ENCODE measurements at regions not wholly inside any gene's neighbourhood (a gene's known extent, or its start where the extent isn't known, plus 50 kb on each side); places are given as distances from the start of the nearest gene placed in this dataset.

- TF ChIP-seq GATA2 (IDR thresholded peaks at IDR 0.05; ENCODE audit: insufficient read depth, insufficient read length, low read depth, low read length) (no peak), MYC (IDR thresholded peaks at IDR 0.05; ENCODE audit: low read depth, low read length) (no peak), CTCF (IDR thresholded peaks at IDR 0.05; ENCODE audit: extremely low read depth in 1 of 2, insufficient read depth in 1 of 2, low read depth in 1 of 2, low read length in 2 of 2) (no peak), MAX (IDR thresholded peaks at IDR 0.05; ENCODE audit: insufficient read depth, insufficient read length) (no peak)
- peaks cover 4% of the 10 kb centered on the region for H3K9me3 ChIP-seq (replicated peaks; ENCODE audit: control insufficient read depth, insufficient read depth, low read length)
- no peak for DNase-seq (ENCODE audit: low read depth, low spot score)
- H3K27ac ChIP-seq (ENCODE audit: insufficient read depth, low read depth, low read length): no peak overlapping the region
- no peak overlapping the region for H3K9ac ChIP-seq (replicated peaks; ENCODE audit: extremely low read depth, insufficient read depth, low read length)
- intact Hi-C loops (cut with micrococcal nuclease) (no loop called here), dilution Hi-C loops (cut with MboI; ENCODE audit: extremely low pct_ligation_motif_present, low sequenced_read_pairs) (no loop called here)
- no peaks in the 10 kb centered on the region for H3K4me1 ChIP-seq (ENCODE audit: control insufficient read depth, extremely low read depth, insufficient read depth, low read length)
- no peak overlapping the region for H3K4me2 ChIP-seq (ENCODE audit: insufficient read depth, low read length)
- H3K79me2 ChIP-seq (ENCODE audit: control insufficient read depth, insufficient read depth, low read length): no peaks in the 10 kb centered on the region
- POLR2A ChIA-PET: no interaction called here
- FAIRE-seq: no peak
- H3K9me1 ChIP-seq (replicated peaks; ENCODE audit: control insufficient read depth, extremely low read depth, insufficient read depth, low read length): no peaks in the 10 kb centered on the region
- CTCF ChIA-PET: no interaction called here
- H2AFZ ChIP-seq (ENCODE audit: low read depth, low read length): no peak overlapping the region
- H4K20me1 ChIP-seq (replicated peaks; ENCODE audit: control insufficient read depth, extremely low read depth, insufficient read depth, low read length): no peaks in the 10 kb centered on the region
- no peak overlapping the region for H3K4me3 ChIP-seq (replicated peaks in 1 of 3; ENCODE audit: insufficient read depth in 1 of 3, low read depth in 1 of 3, low read length in 3 of 3)
- BruUV-seq (replicated peaks): no TSS peak
- H3K27me3 ChIP-seq (ENCODE audit: control insufficient read depth in 2 of 2, insufficient read depth in 2 of 2, low read length in 2 of 2): no peaks in the 10 kb centered on the region
- H3K36me3 ChIP-seq (ENCODE audit: control insufficient read depth in 2 of 2, extremely low read depth in 1 of 2, insufficient read depth in 2 of 2, low read length in 2 of 2): no peaks in the 10 kb centered on the region
Observed at GRCh38 chr22:34897126-34897525, 168.8 kb upstream of the ISX start.

- intact Hi-C loops (cut with micrococcal nuclease): no loop called here
- DNase-seq (ENCODE audit: low read depth, low spot score) (no peak), FAIRE-seq (no peak)
- no peaks in the 10 kb centered on the region for H3K27me3 ChIP-seq (ENCODE audit: control insufficient read depth in 2 of 2, insufficient read depth in 2 of 2, low read length in 2 of 2)
- no peaks in the 10 kb centered on the region for H3K79me2 ChIP-seq (ENCODE audit: control insufficient read depth, insufficient read depth, low read length)
- no peaks in the 10 kb centered on the region for H4K20me1 ChIP-seq (replicated peaks; ENCODE audit: control insufficient read depth, extremely low read depth, insufficient read depth, low read length)
- no peaks in the 10 kb centered on the region for H3K9me1 ChIP-seq (replicated peaks; ENCODE audit: control insufficient read depth, extremely low read depth, insufficient read depth, low read length)
- TF ChIP-seq GATA2 (IDR thresholded peaks at IDR 0.05; ENCODE audit: insufficient read depth, insufficient read length, low read depth, low read length): no peak
- no peak for TF ChIP-seq MAX (IDR thresholded peaks at IDR 0.05; ENCODE audit: insufficient read depth, insufficient read length)
- no peak for TF ChIP-seq POLR2A (IDR thresholded peaks at IDR 0.05; ENCODE audit: low read depth, low read length)
- no peak for TF ChIP-seq FOS (IDR thresholded peaks at IDR 0.05; ENCODE audit: borderline replicate concordance, insufficient read depth, low read length)
- no peak for TF ChIP-seq JUN (IDR thresholded peaks at IDR 0.05; ENCODE audit: borderline replicate concordance, insufficient read depth, insufficient read length, low read depth)
- TF ChIP-seq MYC (IDR thresholded peaks at IDR 0.05; ENCODE audit: low read depth, low read length): no peak
- no peak for TF ChIP-seq POLR2AphosphoS5 (IDR thresholded peaks at IDR 0.05; ENCODE audit: insufficient read depth, low read depth, low read length)
- no peak for TF ChIP-seq CTCF (IDR thresholded peaks at IDR 0.05; ENCODE audit: extremely low read depth in 1 of 2, insufficient read depth in 1 of 2, low read depth in 1 of 2, low read length in 2 of 2)
- no peak for TF ChIP-seq EZH2 (IDR thresholded peaks at IDR 0.05; ENCODE audit: borderline replicate concordance, low read depth, low read length, severe bottlenecking)
- H3K4me1 ChIP-seq (ENCODE audit: control insufficient read depth, extremely low read depth, insufficient read depth, low read length): no peaks in the 10 kb centered on the region
- no peak overlapping the region for H3K4me2 ChIP-seq (ENCODE audit: insufficient read depth, low read length)
- no TSS peak for BruUV-seq (replicated peaks)
- ChIA-PET CTCF (no interaction called here), POLR2A (no interaction called here)
- no peak overlapping the region for H3K4me3 ChIP-seq (replicated peaks in 1 of 3; ENCODE audit: insufficient read depth in 1 of 3, low read depth in 1 of 3, low read length in 3 of 3)
- dilution Hi-C loops (cut with MboI; ENCODE audit: extremely low pct_ligation_motif_present, low sequenced_read_pairs): no loop called here
- no peak overlapping the region for H3K9ac ChIP-seq (replicated peaks; ENCODE audit: extremely low read depth, insufficient read depth, low read length)
- peaks cover 12% of the 10 kb centered on the region for H3K9me3 ChIP-seq (replicated peaks; ENCODE audit: control insufficient read depth, insufficient read depth, low read length)
- no peak overlapping the region for H2AFZ ChIP-seq (ENCODE audit: low read depth, low read length)
- no peak overlapping the region for H3K27ac ChIP-seq (ENCODE audit: insufficient read depth, low read depth, low read length)
- no peaks in the 10 kb centered on the region for H3K36me3 ChIP-seq (ENCODE audit: control insufficient read depth in 2 of 2, extremely low read depth in 1 of 2, insufficient read depth in 2 of 2, low read length in 2 of 2)
Observed at GRCh38 chr22:34902335-34902734, 163.6 kb upstream of the ISX start.

Data from endothelial cell of umbilical vein (primary cell).